ENCODE measurements at regions not wholly inside any gene's neighbourhood (a gene's known extent, or its start where the extent isn't known, plus 50 kb on each side); places are given as distances from the start of the nearest gene placed in this dataset.

GRCh38 chr15:97026781-97027180, 696.3 kb downstream of the NR2F2 start:
- DNase-seq (ENCODE audit: low spot score): no peak

- no peak for DNase-seq (ENCODE audit: low spot score)
Measured at GRCh38 chr15:97027772-97028171, 697.3 kb downstream of the NR2F2 start.

- no peak for DNase-seq (ENCODE audit: low spot score)
Measured at GRCh38 chr15:97030251-97030650, 699.8 kb downstream of the NR2F2 start.

GRCh38 chr15:97036301-97036700, 705.8 kb downstream of the NR2F2 start:
- no peak for DNase-seq (ENCODE audit: low spot score)

GRCh38 chr15:97037080-97037479, 706.6 kb downstream of the NR2F2 start:
- no peak for DNase-seq (ENCODE audit: low spot score)

DNA sequence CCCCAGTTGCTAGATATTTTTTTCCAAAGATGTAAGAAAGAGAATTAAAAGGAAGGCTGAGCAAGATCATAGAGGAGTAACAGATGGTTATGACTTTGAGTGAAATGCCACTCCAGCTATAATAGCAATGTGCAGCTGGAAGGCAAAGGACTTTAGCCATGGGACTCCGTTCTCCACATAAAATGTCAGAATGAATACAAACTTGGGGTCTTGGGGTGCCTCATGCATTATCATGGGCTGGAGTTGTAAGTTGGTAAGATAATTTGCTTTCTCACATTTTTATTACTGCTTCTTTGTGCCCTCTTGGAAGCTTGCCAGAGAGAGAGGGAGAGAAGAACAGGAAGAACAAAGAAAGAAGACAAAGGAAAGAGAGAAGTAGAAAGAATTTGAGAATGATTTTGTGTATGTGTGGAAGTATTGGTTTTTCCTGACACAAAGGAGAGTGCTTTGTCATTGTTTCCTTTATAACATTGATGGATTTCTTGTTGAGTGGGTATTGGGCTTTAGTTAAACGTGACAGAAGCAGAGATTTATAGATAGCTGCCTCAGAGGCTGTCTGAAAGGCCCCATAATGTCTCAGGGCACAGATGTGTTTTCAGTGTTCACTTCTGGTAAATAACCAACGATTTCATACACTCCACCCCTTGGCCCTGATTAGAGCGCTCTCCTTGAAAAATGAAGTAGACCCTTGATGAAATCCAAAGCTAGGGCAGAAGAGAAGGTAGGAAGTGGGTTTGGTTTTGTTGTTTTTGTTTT, 715.3 kb downstream of the NR2F2 start:
- no peak for DNase-seq (ENCODE audit: low spot score)

DNA sequence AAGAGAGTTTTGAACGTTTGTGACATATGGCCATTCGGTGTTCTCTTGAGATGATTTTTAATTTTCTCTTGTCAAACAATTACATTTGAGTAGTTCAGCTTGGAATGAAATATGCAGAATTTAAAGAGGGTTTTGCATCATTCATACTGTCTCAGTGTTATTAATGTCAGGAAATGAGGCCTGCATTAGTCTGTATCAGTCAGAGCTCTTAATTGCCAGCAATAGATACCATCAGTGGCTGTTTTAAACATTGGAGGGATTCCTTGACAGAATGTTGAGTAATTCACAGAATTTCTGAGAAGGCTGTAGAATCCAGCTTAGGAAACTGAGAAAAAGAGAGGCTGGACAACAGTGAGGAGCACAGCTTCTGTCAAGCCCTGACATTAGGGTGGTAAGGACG, 722.0 kb downstream of the NR2F2 start:
- DNase-seq (ENCODE audit: low spot score): no peak

DNA sequence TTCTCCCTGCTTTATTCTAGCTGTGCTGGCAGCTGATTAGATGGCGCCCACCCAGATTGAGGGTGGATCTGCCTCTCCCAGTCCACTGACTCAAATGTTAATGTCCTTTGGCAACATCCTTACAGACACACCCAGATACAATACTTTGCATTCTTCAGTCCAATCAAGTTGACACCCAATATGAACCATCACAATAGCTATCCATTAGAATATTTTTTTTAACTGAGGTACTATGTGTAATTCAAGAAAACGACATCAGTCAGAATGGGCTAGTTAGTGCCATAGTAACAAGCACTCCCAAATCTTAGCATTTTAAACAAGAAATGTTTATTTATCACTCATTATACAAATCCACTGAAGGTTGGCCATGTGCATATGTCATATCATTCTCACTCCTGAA, 723.1 kb downstream of the NR2F2 start:
- no peak for DNase-seq (ENCODE audit: low spot score)

- no peak for DNase-seq (ENCODE audit: low spot score)
Measured at GRCh38 chr15:97057503-97057902, 727.0 kb downstream of the NR2F2 start.

DNA sequence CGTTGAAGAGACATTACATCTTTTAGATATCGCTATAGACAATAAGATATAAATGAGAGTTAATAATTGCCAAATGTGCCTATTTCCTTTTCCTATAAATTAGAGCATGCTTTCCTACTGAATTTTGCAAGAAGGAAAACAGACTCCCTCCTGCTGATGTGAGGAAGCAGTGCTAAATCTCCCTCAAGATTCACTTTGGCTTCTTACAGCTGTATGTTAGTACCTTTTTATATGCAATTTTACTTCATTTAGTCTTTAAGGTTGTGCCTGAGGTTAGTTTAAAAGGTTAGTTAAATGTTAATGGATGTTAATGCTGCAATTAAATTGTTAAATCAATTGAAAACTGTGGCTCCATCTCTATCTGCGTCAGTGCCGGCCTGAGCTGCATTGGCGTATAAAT, 728.8 kb downstream of the NR2F2 start:
- DNase-seq (ENCODE audit: low spot score): no peak

- no peak for DNase-seq (ENCODE audit: low spot score)
Measured at GRCh38 chr15:97061392-97061791, 730.9 kb downstream of the NR2F2 start.

DNA sequence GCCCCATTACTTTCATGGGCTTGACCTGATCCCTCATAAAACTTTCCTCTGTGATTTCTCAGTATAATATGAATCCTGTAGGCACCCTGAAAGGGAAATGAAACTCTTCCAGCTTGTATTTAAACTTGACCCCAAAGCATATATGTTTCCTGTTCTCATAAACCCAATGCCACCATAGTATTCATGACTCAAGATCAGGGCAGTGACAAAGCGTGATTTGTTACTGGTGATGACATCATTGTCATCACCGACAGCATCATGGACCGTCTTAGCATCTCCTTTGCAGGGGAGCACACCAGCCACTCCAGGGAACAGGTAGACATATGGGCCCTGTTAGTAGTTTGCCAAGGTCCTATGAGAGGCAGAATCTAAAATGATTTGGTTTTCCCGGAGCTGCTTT, 741.2 kb downstream of the NR2F2 start:
- DNase-seq (ENCODE audit: low spot score): no peak

- no peak for DNase-seq (ENCODE audit: low spot score)
Measured at GRCh38 chr15:97072545-97072944, 742.0 kb downstream of the NR2F2 start.

DNA sequence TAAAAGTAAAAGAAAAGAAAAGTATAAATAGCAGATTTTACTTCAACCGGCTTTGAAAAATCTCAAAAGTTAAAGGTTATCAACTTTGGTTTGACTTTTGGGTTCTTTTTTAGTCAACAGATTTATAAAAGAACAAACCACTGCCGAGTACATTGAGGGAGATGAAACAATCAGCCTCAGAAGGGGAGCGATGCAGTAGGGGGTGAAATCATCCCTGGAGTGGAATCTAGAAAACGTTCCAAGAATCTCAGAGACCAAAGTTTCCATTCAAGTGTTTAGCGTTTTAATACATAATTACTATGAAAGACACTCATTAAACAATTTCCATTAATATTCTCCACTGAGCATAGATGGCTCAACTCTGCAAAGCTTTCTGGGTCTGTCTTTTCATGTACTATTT, 745.5 kb downstream of the NR2F2 start:
- DNase-seq (ENCODE audit: low spot score): no peak

DNA sequence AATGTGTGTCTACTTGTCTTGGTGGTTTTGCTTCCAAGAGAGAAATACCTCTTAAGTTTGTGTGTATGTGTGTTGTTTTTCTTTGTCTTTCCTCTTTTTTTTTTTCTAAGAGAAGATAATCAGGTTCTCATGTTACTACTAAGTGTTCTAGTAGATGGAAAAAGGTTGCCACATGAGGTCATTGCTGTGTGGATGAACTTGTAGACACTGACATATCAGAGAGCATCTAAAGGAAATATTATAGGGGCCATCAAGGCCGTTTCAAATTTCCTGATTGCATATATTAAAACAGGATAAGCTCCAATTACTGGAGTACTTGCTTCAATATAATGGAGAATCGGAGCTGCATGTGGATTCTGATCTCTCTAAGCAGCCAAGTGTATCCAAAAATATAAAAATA, 747.5 kb downstream of the NR2F2 start:
- DNase-seq (ENCODE audit: low spot score): no peak

DNA sequence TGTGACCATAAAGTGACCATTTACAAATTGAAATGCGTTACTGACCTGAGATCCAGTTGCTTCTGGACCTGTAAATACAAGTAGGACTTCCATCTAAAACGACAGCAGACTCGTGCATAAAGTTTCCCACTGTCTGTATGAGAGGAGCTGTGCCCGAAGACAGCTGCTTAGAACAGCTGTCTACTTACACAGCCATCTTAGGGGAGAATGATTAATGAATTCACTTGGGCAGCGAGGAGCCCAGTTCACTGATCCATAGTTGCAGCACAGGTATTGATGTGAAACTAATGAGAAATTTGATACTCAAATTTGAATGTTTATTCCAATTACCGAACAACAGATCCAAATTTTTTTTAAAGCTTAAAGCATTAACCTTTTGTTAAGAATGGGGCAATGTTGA, 748.1 kb downstream of the NR2F2 start:
- DNase-seq (ENCODE audit: low spot score): no peak

GRCh38 chr15:97081666-97082226, 751.2 kb downstream of the NR2F2 start:
- DNase-seq (ENCODE audit: low spot score): no peak

DNA sequence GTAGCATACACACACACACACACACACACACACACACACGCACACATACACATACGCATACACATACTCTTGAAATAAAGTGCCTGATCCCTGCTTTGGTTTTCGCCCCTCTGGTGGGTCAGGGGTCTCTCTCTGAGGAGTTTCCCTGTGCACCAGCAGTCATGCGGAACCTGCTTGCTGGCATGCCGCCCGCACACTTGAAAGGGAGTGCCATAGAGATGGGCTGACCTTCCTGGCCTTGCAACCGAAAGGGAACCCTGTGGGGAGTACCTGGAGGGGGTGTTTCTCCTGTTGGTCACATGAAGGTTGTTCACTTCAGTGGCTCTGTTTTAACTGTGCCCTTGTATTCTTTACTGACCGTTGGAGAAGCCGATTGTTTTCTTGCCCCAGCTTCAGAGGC, 752.3 kb downstream of the NR2F2 start:
- no peak for DNase-seq (ENCODE audit: low spot score)

- no peak for DNase-seq (ENCODE audit: low spot score)
Measured at GRCh38 chr15:97084650-97085049, 754.1 kb downstream of the NR2F2 start.

DNA sequence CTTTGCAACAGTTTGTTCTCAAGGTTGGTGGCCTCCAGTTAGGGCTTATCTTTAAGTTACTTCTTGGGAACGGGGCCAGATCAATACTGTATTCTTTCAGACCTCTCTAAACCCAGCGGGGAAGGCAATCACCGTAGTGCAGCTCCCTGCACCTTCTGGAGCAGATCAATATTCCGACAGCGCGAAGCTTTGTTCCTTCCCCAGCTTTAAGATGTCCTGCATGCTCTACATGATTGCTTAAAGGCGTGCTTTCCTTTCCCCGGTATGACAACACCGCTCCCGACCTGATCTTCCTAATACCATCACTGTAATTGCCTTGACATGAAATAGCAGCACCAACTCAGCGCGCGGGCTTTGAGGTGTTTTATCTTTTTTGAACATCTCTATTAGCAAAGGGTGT, 755.2 kb downstream of the NR2F2 start:
- DNase-seq (ENCODE audit: low spot score): no peak

- DNase-seq (ENCODE audit: low spot score): no peak
Measured at GRCh38 chr15:97087006-97087741, 756.7 kb downstream of the NR2F2 start.

DNA sequence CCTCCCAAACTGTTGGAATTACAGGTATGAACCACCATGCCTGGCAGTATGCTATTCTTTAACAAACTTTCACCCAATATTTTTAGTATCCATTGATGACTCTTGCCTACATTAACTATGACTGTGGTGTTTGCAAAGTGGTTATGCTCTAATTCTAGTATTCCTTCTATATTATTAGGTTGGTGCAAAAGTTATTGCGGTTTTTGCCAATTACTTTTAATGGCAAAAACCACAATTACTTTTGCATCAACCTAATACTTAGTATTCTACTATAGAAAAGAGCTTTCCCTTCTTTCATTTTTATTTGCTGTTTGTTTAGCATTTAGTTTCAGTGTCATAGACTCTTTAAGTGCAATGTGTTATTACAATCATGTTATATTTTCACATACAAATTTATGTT, 760.6 kb downstream of the NR2F2 start:
- DNase-seq (ENCODE audit: low spot score): no peak

DNA sequence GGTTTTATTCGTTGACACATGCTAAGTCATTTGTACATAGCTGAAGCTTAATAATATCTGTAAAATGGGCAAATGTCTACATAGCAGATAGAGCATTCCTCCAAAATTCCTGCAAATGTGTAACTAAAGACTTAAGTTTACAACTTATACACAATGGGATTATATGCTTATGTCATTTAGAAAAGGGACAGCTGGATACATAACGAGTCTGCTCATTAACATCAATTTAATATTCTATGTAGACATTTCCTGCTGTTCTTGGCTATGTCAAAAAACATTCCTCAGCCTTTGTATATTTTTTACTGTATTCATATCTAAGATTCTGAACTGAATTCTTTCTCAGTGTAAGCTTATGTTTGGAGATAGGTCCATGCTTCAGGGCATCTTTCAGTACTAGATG, 762.2 kb downstream of the NR2F2 start:
- DNase-seq (ENCODE audit: low spot score): no peak

Data from COLO829 (cell line).